ENCODE measurements at regions not wholly inside any gene's neighbourhood (a gene's known extent, or its start where the extent isn't known, plus 50 kb on each side); places are given as distances from the start of the nearest gene placed in this dataset.

GRCh38 chr7:15929411-15929810 lies 242.9 kb upstream of the MEOX2 start:
- DNase-seq (ENCODE audit: low spot score) = no peak
- no peak for TF ChIP-seq CTCF (conservative IDR thresholded peaks at IDR 0.05; ENCODE audit: low read depth)
- POLR2A ChIA-PET (ENCODE audit: low non-redundant PET) = no interaction called here
- CTCF ChIA-PET = no interaction called here
- H3K27ac ChIP-seq = no peak overlapping the region

GRCh38 chr7:15925608-15926007 lies 239.1 kb upstream of the MEOX2 start:
- no peak overlapping the region for H3K27ac ChIP-seq
- ChIA-PET CTCF (no interaction called here), POLR2A (ENCODE audit: low non-redundant PET) (no interaction called here)
- no peak for DNase-seq (ENCODE audit: low spot score)
- no peak for TF ChIP-seq CTCF (conservative IDR thresholded peaks at IDR 0.05; ENCODE audit: low read depth)

GRCh38 chr7:15924910-15925309 lies 238.4 kb upstream of the MEOX2 start:
- POLR2A ChIA-PET (ENCODE audit: low non-redundant PET) = no interaction called here

DNA sequence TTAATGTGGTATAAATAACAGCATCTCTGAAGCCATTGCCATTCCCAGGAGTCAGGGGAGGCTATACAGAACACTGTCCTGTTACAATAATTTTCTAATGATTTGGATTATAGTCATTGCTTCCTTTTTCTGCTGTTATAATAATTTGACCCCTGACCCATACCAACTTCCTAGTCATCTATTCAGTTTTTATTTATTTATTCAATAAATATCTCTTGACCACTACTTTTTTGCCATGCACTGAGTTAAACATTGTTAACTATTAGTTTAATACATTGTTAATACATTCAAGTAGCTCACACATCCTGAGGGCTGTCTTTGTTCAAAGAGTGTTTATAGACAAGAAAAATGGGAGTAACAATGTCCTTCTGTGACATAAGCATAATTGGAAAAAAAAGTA lies 235.5 kb upstream of the MEOX2 start:
- TF ChIP-seq CTCF (conservative IDR thresholded peaks at IDR 0.05; ENCODE audit: low read depth) = no peak
- ChIA-PET POLR2A (ENCODE audit: low non-redundant PET) (no interaction called here), CTCF (interaction anchor here (0.6 kb wide), 1 partner anchor 684 kb away, joined by 4 read pairs; no protein-coding TSS in a partner anchor)
- no peak for DNase-seq (ENCODE audit: low spot score)
- H3K27ac ChIP-seq = no peak overlapping the region

More at GRCh38 chr7:15924910-15925309, 238.4 kb upstream of the MEOX2 start:
- no peak for TF ChIP-seq CTCF (conservative IDR thresholded peaks at IDR 0.05; ENCODE audit: low read depth)
- DNase-seq (ENCODE audit: low spot score) = no peak
- no peak overlapping the region for H3K27ac ChIP-seq
- CTCF ChIA-PET = no interaction called here

DNA sequence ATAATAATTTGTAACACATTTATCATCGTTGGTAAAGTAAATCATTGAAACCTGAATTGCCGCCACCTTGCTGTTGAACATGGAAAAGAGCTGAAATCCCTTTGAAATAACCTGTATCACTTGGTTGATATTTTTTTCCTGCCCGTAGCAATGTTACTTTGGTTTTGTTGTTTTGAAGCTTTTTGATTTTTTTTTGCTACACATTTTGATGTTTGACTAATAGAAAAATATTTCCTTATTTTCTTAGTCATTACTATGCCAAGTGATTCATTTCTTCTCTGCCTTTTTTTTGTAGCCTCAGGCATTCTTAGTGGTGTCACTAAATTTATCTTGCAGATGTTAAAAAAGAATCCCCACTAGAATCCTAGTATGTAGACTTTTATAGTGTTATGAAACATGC lies 235.1 kb upstream of the MEOX2 start:
- TF ChIP-seq CTCF (conservative IDR thresholded peaks at IDR 0.05; ENCODE audit: low read depth) = no peak
- no peak overlapping the region for H3K27ac ChIP-seq
- ChIA-PET POLR2A (ENCODE audit: low non-redundant PET) (no interaction called here), CTCF (no interaction called here)
- peak; percentile 3 for DNase-seq (ENCODE audit: low spot score)

DNA sequence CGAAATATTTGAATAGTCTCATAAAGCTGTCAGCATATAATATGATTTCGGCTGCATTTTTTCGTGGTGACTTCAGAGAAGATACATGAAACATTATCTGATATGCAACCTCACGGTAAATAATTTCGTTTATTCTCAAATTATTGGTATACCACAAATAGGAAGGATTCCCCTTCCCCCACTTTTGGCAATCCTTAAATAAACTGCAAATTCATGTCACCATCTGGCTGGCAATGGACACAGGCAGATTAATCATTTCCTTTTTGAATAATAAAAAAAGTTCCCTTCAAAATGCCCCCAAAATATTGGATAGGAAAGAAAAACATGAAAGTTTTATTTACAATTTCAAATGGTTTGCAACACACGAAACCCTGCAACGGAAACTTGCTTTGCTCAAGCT lies 234.5 kb upstream of the MEOX2 start:
- no peak for DNase-seq (ENCODE audit: low spot score)
- CTCF ChIA-PET = no interaction called here
- TF ChIP-seq CTCF (conservative IDR thresholded peaks at IDR 0.05; ENCODE audit: low read depth) = no peak
- POLR2A ChIA-PET (ENCODE audit: low non-redundant PET) = no interaction called here
- H3K27ac ChIP-seq = no peak overlapping the region
